GM12874 (cell line): ENCODE measurements at regions not wholly inside any gene's neighbourhood (a gene's known extent, or its start where the extent isn't known, plus 50 kb on each side); places are given as distances from the start of the nearest gene placed in this dataset.

Source experiments
- CTCF ChIP-seq: IDR thresholded peaks from 2 replicates; pipeline ENCODE4 v1.5.1; 2011; ENCODE audit warnings: low read depth, mild to moderate bottlenecking, control low read depth, low read length, moderate library complexity; ENCODE audit not compliant: insufficient read depth

- TF ChIP-seq CTCF, result no peak
These were observed 88.2 kb upstream of the ZBED5 start for GRCh38 chr11:10946072-10946471.

DNA sequence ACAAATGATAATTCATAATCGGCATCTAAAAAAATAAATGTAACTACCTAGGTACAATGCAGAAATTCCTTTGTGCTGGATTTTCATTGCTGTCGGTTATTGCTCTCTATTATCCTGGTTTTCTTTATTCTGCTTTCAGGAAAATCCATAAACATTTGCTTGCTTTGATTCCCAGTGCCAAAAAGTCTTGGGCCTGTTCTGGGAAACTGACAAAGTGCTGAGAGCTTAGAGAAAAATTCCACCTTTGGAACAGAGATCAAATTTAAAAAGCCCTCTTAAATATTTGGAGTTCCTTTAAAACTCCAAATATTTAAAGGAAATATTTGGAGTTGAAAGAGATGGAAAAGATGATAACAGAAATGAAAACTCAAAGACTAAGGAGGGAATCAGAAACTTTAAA lies 87.3 kb upstream of the ZBED5 start:
- TF ChIP-seq CTCF, result no peak

- no peak for TF ChIP-seq CTCF
These were observed 86.1 kb upstream of the ZBED5 start for GRCh38 chr11:10943968-10944367.

DNA sequence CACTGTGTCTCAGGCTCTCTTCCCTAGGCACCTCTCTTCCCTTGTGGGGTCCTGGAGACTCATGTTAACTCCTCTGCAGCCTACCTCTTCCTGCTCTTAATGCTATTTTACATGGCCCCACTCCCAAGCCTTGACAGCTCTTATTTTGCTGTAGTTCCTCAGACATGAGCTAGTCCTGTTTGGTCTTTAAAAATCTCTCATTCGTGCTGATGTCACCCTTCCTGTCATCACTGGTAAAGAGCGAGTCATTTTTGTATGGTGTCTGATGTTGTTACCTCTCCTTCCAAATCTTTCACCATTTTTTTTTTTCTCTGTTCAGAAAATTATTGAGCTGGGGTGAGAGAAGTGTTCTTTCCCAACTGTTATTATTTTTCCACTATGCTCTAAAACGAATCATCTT lies 84.8 kb upstream of the ZBED5 start:
- TF ChIP-seq CTCF, result no peak

DNA sequence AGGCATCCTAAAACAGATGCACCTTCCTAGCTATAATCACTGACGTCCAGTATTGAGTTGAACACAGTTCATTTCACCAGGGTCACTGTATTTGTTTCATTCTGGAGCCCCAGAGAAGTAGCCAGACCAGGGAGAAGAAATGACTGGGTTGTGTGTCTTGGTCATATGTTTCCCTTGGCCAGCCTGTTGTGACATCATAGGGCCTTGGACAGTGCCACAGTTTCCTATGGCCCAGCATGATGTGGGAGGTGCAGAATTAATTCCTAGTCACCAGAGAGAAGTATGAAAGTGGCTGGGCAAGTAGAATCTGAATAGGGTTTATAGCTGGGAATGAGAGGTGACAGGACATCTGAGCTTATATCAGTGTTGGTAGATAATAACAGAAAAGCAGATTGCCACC lies 84.0 kb upstream of the ZBED5 start:
- TF ChIP-seq CTCF, result no peak

DNA sequence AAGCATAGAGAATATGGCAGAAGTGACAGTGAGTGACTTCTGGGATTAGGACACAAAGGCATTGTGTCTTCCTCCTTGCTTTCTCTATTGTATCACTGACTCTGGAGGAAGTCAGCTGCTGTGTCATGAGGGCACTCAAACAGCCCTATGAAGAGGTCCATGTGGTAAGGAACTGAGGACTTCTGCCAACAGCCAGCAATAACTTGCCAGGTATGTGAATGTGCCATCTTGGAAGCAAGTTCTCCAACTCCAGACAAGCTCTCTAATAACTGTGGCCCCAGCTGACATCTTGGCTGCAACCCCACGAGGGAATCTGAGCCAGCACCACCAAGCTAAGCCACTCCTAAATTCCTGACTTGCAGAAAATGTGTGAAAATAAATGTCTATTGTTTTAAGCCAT lies 83.6 kb upstream of the ZBED5 start:
- TF ChIP-seq CTCF, result no peak

DNA sequence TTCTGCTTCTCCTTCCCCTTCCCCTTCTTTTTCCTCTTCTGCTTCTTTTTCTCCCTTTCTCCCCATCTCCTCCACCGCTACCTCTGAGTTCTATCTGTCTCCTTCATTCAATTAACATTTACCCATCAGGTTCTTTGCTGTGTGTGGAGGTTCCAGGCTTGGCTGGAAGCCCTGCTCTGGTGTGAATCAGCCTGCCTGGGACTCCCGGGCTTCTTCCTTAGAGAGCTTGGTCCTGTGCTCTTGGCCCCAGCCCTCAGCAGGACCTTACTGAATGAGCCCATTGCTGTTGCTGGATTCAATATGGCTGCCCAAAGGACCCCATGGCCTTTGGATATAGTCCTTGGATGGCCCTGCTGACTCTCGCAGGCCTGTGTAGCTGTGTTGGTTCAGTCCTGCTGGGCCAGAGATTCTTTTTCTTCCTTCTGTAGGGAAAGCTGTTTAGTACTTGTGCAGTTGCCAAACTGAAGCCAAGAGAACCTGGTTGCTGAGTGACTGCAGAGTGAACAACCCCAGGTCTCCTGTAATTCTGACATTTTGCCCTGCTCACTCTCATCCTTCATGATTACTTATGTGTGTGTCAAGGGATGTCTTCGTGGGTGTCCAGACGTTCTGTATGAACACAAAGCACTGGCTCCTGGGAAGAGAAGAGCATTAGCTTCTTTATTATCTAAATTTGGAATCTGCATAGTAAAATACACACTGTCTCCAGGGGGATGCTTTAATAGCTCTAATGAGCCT lies 81.0 kb upstream of the ZBED5 start:
- no peak for TF ChIP-seq CTCF
